Stimulated activated CD8-positive, alpha-beta memory T cell treated with anti-CD3 and anti-CD28 coated beads, Interleukin-2, amount 100 ng/mL, for 1 hour (primary cell): ENCODE measurements at regions not wholly inside any gene's neighbourhood (a gene's known extent, or its start where the extent isn't known, plus 50 kb on each side); places are given as distances from the start of the nearest gene placed in this dataset.
"Not testable (repeated sequence)": the region's sequence is repeated elsewhere in the genome, so short reads cannot be mapped to it uniquely, and the experiment has no call there.

ENCODE experiments used
- DNase-seq, 2 donors: peaks; one replicate each; pipeline ENCODE4 v3.0.0-alpha.2; 2020; ENCODE audit warnings: low read depth in 2 of 2

GRCh38 chr14:37785298-37785697, 189.9 kb downstream of the TTC6 start:
- not testable (repeated sequence) for DNase-seq

DNA sequence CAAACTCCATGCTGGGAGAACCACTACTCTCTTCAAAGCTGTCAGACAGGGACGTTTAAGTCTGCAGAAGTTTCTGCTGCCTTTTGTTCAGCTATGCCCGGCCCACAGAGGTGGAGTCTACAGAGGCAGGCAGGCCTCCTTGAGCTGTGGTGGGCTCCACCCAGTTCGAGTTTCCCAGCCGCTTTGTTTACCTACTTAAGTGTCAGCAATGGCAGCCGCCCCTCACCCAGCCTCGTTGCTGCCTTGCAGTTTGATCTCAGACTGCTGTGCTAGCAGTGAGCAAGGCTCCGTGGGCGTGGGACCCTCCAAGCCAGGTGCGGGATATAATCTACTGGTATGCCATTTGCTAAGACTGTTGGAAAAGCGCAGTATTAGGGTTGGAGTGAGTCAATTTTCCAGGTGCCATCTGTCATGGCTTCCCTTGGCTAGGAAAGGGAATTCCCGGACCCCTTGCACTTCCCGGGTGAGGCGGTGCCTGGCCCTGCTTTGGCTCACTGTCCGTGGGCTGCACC, 190.7 kb downstream of the TTC6 start:
- DNase-seq, result not testable (repeated sequence)

DNA sequence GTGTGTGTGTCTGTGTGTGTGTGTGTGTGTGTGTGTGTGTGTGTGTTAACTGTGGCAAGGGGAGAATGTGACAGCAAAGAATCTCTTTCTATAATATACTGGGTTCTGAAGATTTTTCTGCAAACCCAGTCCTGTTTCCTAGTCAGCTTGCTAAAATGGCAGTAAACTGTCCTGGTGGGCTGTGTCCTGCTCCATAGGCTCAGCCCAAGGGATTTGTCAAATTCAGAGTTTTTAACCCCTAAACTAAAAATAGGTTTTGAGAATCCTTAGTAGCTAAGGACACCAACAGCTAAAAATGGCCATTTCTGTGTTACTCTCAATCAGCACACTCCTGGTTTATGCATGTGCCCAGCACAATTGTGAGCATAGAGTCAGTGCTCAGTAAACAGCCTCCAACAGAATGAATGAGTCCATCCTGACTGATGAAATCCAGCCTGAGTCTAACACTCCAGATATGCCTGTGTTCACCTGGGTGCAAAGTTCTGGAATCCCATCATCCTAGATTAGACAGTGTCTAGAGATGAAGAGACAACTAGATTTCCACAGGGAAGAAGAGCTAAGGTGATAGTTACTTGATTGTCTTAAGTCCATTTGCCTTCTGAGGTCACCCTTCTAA, 192.6 kb downstream of the TTC6 start:
- no peak for DNase-seq

DNA sequence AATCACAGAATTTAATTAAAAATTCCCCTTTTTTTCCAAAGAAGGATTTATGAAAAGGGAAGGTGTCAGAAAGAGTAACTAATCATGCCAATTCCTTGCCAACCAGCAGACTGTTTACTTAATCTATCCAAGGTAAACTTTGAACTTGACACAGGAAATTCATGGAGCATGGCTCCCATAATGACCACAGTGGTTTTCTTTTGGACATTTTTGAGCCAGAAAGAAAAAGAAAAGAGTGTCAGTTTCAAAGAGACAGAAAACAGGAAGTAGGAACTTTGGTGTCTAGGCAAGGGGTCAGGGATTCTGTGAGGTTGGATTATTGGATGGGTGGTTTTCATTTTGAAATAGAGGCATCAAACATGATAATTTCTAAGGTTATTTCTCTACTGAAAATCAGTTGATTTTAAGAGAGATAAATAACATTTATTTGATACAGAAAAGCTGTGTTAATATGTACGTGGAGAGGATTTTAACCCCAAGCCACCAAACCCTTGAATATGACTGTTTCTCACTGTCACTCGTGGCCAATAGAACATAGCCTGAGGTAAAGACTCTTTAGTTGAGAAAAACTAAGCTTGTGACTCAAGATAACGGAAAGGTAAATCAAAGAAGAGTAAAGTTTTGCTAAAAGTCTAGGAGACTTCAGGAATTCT, 196.1 kb downstream of the TTC6 start:
- DNase-seq, result no peak

- no peak for DNase-seq
Measured at GRCh38 chr14:37792124-37792523, 196.7 kb downstream of the TTC6 start.

GRCh38 chr14:37796703-37797416, 201.4 kb downstream of the TTC6 start:
- no peak for DNase-seq

DNA sequence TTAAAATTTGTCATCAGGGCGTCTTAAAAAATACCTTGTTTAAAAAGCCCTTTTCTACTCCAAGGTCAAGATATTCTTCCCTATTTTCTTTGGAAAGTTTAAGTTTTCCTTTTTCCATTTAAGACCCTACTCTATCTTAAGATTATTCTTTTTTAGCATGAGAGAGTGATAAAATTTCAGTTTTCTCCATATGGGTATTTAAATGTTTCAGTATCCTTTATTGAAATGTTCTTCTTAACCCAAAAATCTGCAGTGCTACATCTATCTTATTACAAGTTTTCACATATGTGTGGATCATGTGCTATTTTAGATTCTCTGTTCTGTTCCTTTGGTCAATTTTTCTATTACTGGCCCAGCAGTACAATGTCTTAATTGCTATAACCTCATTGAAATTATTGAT, 202.2 kb downstream of the TTC6 start:
- DNase-seq, result no peak

DNA sequence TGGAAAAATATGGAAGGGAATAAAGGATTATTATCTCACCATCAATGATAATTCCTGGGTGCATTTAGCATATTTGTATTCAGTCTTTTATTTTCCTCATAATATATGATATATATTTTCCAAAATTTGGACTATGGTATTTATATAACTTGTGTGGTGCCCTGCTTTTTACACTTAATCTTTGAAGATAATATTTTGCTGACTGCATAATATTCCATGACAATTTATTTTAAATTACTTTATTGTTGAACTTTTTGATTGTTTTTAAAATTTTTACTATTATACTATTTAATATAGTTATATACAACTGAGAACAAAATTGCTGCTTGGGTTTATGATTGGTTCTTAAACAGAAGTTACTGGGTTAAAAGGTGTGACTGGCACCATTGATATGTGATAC, 212.3 kb downstream of the TTC6 start:
- DNase-seq, result no peak

GRCh38 chr14:37810094-37810801, 214.8 kb downstream of the TTC6 start:
- DNase-seq, result no peak

DNA sequence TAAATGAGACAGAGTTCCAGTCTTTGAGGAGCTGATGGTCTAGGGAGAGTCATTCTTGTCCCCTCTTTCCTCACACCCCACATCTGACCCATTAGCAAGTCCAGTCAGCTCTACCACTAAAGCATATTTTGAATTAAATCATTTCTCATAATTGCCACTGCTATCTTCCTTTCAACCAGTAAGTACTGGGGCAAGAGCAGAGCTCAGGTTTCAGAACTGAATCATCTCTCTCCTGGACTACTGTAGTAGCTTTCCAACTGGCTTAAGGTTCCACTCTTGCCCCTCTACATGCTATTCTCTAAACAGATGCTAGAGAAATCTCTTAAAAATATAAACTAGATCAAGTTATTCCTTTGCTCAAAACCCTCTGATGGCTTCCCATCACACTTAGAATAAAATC, 218.3 kb downstream of the TTC6 start:
- no peak for DNase-seq

DNA sequence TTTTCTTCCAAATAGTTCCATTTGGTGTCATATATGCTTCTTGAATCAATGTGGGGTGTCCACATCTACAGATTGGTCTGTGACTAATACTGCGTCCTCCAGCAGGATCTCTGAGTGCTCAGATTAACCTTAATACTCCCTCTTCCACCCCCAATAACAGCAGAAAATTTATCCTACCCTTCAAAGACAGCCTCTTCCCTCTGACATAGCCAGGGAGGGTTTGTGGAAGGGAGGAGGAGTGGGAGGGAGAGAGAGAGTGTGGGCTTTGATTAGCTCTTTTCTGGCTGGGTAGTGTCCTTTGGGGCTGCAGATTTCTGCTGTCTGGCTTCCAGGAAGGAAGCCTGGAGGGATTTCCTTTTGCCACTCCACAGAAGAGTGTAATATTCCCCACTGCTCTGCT, 220.7 kb downstream of the TTC6 start:
- DNase-seq, result no peak

DNA sequence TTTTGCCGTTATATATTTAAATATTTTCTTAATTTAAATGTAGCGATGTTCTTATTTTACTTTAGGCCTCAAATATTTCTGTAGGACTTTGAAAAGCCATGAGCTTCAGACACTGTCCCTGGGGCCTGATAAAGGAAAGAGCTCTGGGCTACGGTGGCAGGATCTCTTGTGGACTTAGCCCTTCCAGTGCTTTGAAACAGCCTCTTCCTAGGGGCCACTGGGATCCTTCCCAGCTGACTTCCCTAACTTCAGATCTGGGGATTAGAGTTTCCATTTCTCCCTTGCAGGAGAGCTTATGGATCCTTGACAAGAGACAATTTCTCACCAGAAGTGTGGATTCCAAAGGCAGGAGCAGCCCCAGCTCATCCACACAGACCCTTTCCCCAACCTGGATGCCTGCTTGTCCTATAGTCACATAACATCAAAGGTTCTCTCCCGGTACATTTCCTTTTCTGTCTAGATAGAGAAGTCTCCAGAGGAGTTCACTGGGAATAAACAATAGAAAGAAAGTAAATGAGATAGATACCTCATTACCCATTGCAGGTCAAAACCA, 221.4 kb downstream of the TTC6 start:
- no peak for DNase-seq

DNA sequence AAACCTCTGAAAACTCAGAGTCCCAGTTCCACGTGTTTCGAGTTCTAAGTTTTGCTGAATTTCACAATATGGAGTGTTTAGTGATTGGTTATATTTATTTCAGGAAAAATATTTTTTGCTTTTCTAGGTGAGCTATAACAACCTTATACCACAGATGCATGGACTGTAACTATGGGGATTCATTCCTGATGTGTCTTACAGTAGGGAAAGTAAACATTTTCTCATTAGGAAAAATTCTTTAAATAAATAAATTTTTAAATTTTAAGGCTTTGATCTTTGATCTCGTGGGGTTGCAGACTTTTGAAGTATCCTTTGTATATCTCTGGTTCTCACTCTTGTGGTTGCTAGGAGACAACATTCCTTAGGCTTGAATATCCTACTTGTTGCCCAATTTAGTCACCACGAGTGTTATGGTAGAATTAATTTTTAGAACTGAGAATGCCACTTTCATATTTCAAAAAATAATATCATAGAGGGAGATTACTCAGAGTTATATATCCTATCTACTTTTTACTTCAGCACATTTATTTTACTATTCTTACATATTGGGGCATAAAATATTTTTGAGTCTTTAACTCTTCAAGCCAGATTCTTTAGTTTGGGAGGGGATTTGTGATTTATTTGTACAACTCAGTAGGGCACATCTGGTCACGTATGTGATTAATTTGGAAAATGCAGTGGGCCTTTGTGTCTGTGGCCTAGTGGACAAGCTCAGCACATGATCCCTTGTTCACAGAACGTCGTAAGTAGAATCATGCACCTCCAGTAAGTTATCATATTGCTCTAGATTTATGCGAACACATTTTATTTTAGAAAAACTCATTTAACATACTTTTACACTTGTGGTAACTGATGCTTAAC, 224.0 kb downstream of the TTC6 start:
- no peak for DNase-seq

GRCh38 chr14:37820810-37821209, 225.4 kb downstream of the TTC6 start:
- not testable (repeated sequence) for DNase-seq

DNA sequence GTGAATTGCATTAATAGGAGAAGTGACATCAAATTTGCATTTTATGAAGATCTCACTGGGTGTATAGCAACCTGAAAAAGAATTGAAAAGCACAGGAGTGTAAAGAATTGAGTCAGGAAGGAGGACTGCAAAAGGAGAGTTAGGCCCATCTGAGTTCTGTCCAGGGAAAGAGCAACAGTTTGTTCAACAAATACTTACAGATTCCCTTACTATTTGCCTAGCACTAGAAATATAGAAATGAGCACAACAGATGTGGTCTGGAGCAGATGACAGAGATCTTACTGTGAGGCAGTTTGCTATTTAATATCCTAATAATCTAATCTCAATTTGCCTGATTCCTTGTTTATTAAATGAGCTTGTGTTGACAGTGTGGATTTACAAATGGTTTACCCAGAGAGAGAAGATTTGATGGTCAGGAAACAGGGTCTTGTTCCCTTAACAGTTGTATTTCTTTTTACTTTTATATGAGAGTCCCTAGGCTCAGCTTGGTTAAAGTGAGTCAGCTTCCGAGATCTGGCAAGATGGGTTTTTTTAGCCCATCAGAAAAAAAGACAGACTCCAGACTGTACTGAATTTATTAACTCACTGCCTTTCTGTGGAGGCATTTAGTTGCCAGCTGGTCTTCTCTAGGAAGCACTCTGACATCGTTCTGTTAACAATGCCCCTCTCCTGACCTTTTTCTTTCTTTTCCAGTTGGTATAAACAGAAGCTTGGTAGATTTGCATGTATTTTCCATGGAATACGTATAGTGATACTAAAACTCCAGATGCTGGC, 229.7 kb downstream of the TTC6 start:
- no peak for DNase-seq

GRCh38 chr14:37826869-37827268, 231.4 kb downstream of the TTC6 start:
- no peak for DNase-seq

- no peak for DNase-seq
Measured at GRCh38 chr14:37830271-37830670, 234.8 kb downstream of the TTC6 start.

DNA sequence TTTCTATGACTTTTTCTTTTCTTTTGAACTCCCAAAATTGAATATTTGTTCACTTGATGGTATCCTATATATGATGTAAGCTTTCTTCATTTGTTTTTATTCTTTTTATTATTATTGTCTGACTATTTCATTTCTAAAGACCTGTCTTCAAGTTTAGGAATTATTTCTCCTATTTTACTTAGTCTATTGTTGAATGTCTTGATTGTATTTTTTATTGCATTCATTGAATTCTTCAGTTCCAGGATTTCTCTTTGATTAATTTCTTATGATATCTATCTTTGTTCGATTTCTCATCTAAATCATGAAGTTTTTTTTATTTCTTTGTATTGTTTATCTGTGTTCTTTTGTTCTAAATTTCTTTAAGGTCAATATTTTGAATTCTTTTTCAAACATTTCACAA, 238.8 kb downstream of the TTC6 start:
- no peak for DNase-seq

GRCh38 chr14:37838778-37839177, 243.3 kb downstream of the TTC6 start:
- DNase-seq, result not testable (repeated sequence)

- not testable (repeated sequence) for DNase-seq
Measured at GRCh38 chr14:37841039-37841438, 245.6 kb downstream of the TTC6 start.
